ENCODE measurements at regions not wholly inside any gene's neighbourhood (a gene's known extent, or its start where the extent isn't known, plus 50 kb on each side); places are given as distances from the start of the nearest gene placed in this dataset.
"Not testable (repeated sequence)": the region's sequence is repeated elsewhere in the genome, so short reads cannot be mapped to it uniquely, and the experiment has no call there.

- Histone ChIP-seq H4K20me1 (ENCODE audit: insufficient read depth) (no peaks in the 10 kb centered on the region), H3K4me3 (replicated peaks in 1 of 2; ENCODE audit: low read depth in 1 of 2, low read length in 2 of 2) (no peak overlapping the region), H3K4me1 (ENCODE audit: control insufficient read depth in 1 of 2, insufficient read depth in 2 of 2, low read length in 2 of 2) (peaks cover 0 to 20% of the 10 kb centered on the region in 2 experiments; a peak in 2 of 4 replicates), H3K9me2 (ENCODE audit: insufficient read depth) (no peaks in the 10 kb centered on the region), H3K27me3 (ENCODE audit: insufficient read depth, low read length) (no peaks in the 10 kb centered on the region), H3K9ac (ENCODE audit: low read length) (no peak overlapping the region), H3K4me2 (ENCODE audit: low read length) (no peak overlapping the region), H2AFZ (ENCODE audit: low read depth, low read length, poor library complexity, severe bottlenecking) (no peak overlapping the region), H3K36me3 (ENCODE audit: control insufficient read depth in 1 of 2, insufficient read depth in 2 of 2, low read length in 2 of 2) (no peaks in the 10 kb centered on the region), H3K27ac (ENCODE audit: low read depth, low read length) (no peak overlapping the region), H3K9me3 (ENCODE audit: control insufficient read depth in 1 of 2, insufficient read depth in 1 of 2, low read depth in 1 of 2, low read length in 2 of 2) (no peaks in the 10 kb centered on the region), H3K79me2 (ENCODE audit: insufficient read depth, low read length) (no peaks in the 10 kb centered on the region)
- ChIA-PET CTCF (no interaction called here), RAD21 (ENCODE audit: low non-redundant PET in 1 of 2, low total read pairs in 2 of 2, uncharacterized antibody in 2 of 2, unreplicated experiment in 2 of 2) (no interaction called here), POLR2A (no interaction called here)
- TF ChIP-seq CTCF (IDR thresholded peaks at IDR 0.05 in 2 of 3, conservative IDR thresholded peaks at IDR 0.05 in 1 of 3; ENCODE audit: borderline replicate concordance in 1 of 3, insufficient read depth in 1 of 3, low read depth in 2 of 3, low read length in 2 of 3) (no peak), POLR2A (IDR thresholded peaks at IDR 0.05; ENCODE audit: borderline replicate concordance, extremely low read depth, insufficient read depth, insufficient read length) (no peak), RAD21 (IDR thresholded peaks at IDR 0.05; ENCODE audit: low read depth) (no peak), FOSL1 (IDR thresholded peaks at IDR 0.05; ENCODE audit: low read depth) (no peak), POLR2AphosphoS5 (IDR thresholded peaks at IDR 0.05; ENCODE audit: low read depth, low read length) (no peak), ZFX (IDR thresholded peaks at IDR 0.05) (no peak), SIN3A (IDR thresholded peaks at IDR 0.05; ENCODE audit: low read depth) (no peak), TCF7L2 (IDR thresholded peaks at IDR 0.05; ENCODE audit: borderline replicate concordance, extremely low read depth, insufficient read depth, insufficient read length) (no peak), EGR1 (IDR thresholded peaks at IDR 0.05; ENCODE audit: low read depth) (no peak), CEBPB (IDR thresholded peaks at IDR 0.05; ENCODE audit: low read depth) (no peak), ATF3 (IDR thresholded peaks at IDR 0.05) (no peak), JUND (IDR thresholded peaks at IDR 0.05) (no peak), ELF1 (IDR thresholded peaks at IDR 0.05; ENCODE audit: borderline replicate concordance, low read depth) (no peak), SRF (IDR thresholded peaks at IDR 0.05; ENCODE audit: low read depth) (no peak), SP1 (IDR thresholded peaks at IDR 0.05; ENCODE audit: low read depth) (no peak), YY1 (IDR thresholded peaks at IDR 0.05; ENCODE audit: extremely low read depth, insufficient replicate concordance, low read depth, low read length) (no peak), CBX3 (IDR thresholded peaks at IDR 0.05; ENCODE audit: low read depth) (no peak), MAX (IDR thresholded peaks at IDR 0.05) (no peak)
- DNase-seq (ENCODE audit: low read depth, low spot score) (no peak), ATAC-seq (no peak)
- BruUV-seq (replicated peaks): no TSS peak
- intact Hi-C loops (cut with micrococcal nuclease): no loop called here
Measured at GRCh38 chr2:111537078-111537655, 346.8 kb downstream of the ANAPC1 start.

GRCh38 chr2:111539991-111540390 is 344.0 kb downstream of the ANAPC1 start:
- DNase-seq (ENCODE audit: low read depth, low spot score); ATAC-seq; H3K9me2 ChIP-seq (ENCODE audit: insufficient read depth); H3K36me3 ChIP-seq (ENCODE audit: control insufficient read depth in 1 of 2, insufficient read depth in 2 of 2, low read length in 2 of 2); BruUV-seq (replicated peaks); H3K79me2 ChIP-seq (ENCODE audit: insufficient read depth, low read length); H3K4me2 ChIP-seq (ENCODE audit: low read length); H3K9ac ChIP-seq (ENCODE audit: low read length); H3K4me3 ChIP-seq (replicated peaks in 1 of 2; ENCODE audit: low read depth in 1 of 2, low read length in 2 of 2); H4K20me1 ChIP-seq (ENCODE audit: insufficient read depth); CTCF ChIA-PET; POLR2A ChIA-PET; RAD21 ChIA-PET (ENCODE audit: low non-redundant PET in 1 of 2, low total read pairs in 2 of 2, uncharacterized antibody in 2 of 2, unreplicated experiment in 2 of 2); H3K27me3 ChIP-seq (ENCODE audit: insufficient read depth, low read length); H3K27ac ChIP-seq (ENCODE audit: low read depth, low read length); H2AFZ ChIP-seq (ENCODE audit: low read depth, low read length, poor library complexity, severe bottlenecking); H3K9me3 ChIP-seq (ENCODE audit: control insufficient read depth in 1 of 2, insufficient read depth in 1 of 2, low read depth in 1 of 2, low read length in 2 of 2); H3K4me1 ChIP-seq (ENCODE audit: control insufficient read depth in 1 of 2, insufficient read depth in 2 of 2, low read length in 2 of 2); intact Hi-C loops (cut with micrococcal nuclease): not testable (repeated sequence)

Data from HCT116 (cell line).